ENCODE measurements at regions not wholly inside any gene's neighbourhood (a gene's known extent, or its start where the extent isn't known, plus 50 kb on each side); places are given as distances from the start of the nearest gene placed in this dataset.

- TF ChIP-seq BHLHE40 (IDR thresholded peaks at IDR 0.05; ENCODE audit: borderline replicate concordance in 1 of 2, low read depth in 2 of 2, low read length in 1 of 2) (no peak), BCL3 (IDR thresholded peaks at IDR 0.05; ENCODE audit: borderline replicate concordance, insufficient read depth, low read depth, low read length, poor library complexity, severe bottlenecking) (no peak), POLR2AphosphoS5 (IDR thresholded peaks at IDR 0.05; ENCODE audit: low read length) (no peak), SP1 (IDR thresholded peaks at IDR 0.05; ENCODE audit: low read depth, low read length) (no peak), CTCF (IDR thresholded peaks at IDR 0.05 in 2 of 3, conservative IDR thresholded peaks at IDR 0.05 in 1 of 3; ENCODE audit: control insufficient read depth in 2 of 3, extremely low read depth in 1 of 3, insufficient read depth in 1 of 3, low read depth in 3 of 3, low read length in 3 of 3) (no peak)
- TF ChIP-seq, protein P1, sequence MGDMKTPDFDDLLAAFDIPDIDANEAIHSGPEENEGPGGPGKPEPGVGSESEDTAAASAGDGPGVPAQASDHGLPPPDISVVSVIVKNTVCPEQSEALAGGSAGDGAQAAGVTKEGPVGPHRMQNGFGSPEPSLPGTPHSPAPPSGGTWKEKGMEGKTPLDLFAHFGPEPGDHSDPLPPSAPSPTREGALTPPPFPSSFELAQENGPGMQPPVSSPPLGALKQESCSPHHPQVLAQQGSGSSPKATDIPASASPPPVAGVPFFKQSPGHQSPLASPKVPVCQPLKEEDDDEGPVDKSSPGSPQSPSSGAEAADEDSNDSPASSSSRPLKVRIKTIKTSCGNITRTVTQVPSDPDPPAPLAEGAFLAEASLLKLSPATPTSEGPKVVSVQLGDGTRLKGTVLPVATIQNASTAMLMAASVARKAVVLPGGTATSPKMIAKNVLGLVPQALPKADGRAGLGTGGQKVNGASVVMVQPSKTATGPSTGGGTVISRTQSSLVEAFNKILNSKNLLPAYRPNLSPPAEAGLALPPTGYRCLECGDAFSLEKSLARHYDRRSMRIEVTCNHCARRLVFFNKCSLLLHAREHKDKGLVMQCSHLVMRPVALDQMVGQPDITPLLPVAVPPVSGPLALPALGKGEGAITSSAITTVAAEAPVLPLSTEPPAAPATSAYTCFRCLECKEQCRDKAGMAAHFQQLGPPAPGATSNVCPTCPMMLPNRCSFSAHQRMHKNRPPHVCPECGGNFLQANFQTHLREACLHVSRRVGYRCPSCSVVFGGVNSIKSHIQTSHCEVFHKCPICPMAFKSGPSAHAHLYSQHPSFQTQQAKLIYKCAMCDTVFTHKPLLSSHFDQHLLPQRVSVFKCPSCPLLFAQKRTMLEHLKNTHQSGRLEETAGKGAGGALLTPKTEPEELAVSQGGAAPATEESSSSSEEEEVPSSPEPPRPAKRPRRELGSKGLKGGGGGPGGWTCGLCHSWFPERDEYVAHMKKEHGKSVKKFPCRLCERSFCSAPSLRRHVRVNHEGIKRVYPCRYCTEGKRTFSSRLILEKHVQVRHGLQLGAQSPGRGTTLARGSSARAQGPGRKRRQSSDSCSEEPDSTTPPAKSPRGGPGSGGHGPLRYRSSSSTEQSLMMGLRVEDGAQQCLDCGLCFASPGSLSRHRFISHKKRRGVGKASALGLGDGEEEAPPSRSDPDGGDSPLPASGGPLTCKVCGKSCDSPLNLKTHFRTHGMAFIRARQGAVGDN (IDR thresholded peaks at IDR 0.05): no peak
Observed at GRCh38 chr4:104969394-104970082, 177.1 kb upstream of the TET2 start.

Data from GM12878 (cell line).